Small intestine (tissue), 7 donors: ENCODE measurements at regions not wholly inside any gene's neighbourhood (a gene's known extent, or its start where the extent isn't known, plus 50 kb on each side); places are given as distances from the start of the nearest gene placed in this dataset.
"Not testable (repeated sequence)": the region's sequence is repeated elsewhere in the genome, so short reads cannot be mapped to it uniquely, and the experiment has no call there.

Experiments
- DNase-seq, 2 donors: peaks; one replicate each; pipeline versions ENCODE4 v3.0.0 to v3.0.0-alpha.2; 2013
- FAIRE-seq: peaks from 2 replicates; lab custom pipeline; 2012; peaks lifted over from hg19 to GRCh38; lab: Jason Lieb, UNC
- H3K27ac ChIP-seq, 3 donors: one replicate each; pipeline ENCODE4 v1.5.1; 2013; ENCODE audit warnings: low read length in 2 of 3, mild to moderate bottlenecking in 2 of 3, control low read depth in 1 of 3, inconsistent platforms in 1 of 3, low read depth in 1 of 3, moderate library complexity in 1 of 3
- H3K27me3 ChIP-seq, 3 donors: one replicate each; pipeline ENCODE4 v1.6.1; 2013; ENCODE audit warnings: low read length in 3 of 3, inconsistent platforms in 1 of 3; ENCODE audit not compliant: control insufficient read depth in 3 of 3, insufficient read depth in 3 of 3
- H3K36me3 ChIP-seq, 3 donors: one replicate each; pipeline ENCODE4 v1.6.1; 2013; ENCODE audit warnings: low read length in 3 of 3, inconsistent platforms in 1 of 3, low read depth in 1 of 3, mild to moderate bottlenecking in 1 of 3, moderate library complexity in 1 of 3; ENCODE audit not compliant: control insufficient read depth in 3 of 3, insufficient read depth in 2 of 3
- H3K4me1 ChIP-seq, 3 donors: one replicate each; pipeline ENCODE4 v1.6.1; 2013; ENCODE audit warnings: low read length in 2 of 3, inconsistent platforms in 1 of 3, low read depth in 1 of 3, mild to moderate bottlenecking in 1 of 3, moderate library complexity in 1 of 3; ENCODE audit not compliant: control insufficient read depth in 3 of 3, insufficient read depth in 2 of 3
- H3K4me3 ChIP-seq, 3 donors: one replicate each; pipeline ENCODE4 v1.5.1; 2013; ENCODE audit warnings: low read length in 3 of 3, control low read depth in 1 of 3, inconsistent platforms in 1 of 3, low read depth in 1 of 3, mild to moderate bottlenecking in 1 of 3, moderate library complexity in 1 of 3
- H3K9me3 ChIP-seq, 2 donors: one replicate each; pipeline ENCODE4 v1.6.1; 2013; ENCODE audit warnings: low read depth in 1 of 2, low read length in 1 of 2; ENCODE audit not compliant: control insufficient read depth in 2 of 2, insufficient read depth in 1 of 2
- WGBS, 3 donors: extraction: QIAGEN DNeasy Blood & Tissue Kit; methylation state at CpG; one replicate each; pipeline ENCODE4 v1.1.7; 2013; 5-methylcytosine and 5-hydroxymethylcytosine counted together
- donor health status: healthy with polysubstance abuse.
- donor health status: control.
- donor health status: control.
- donor health status: Bipolar disorder and iron deficiency.
- donor health status: healthy.

- H3K9me3 ChIP-seq = no peaks in the 10 kb centered on the region
- no peaks in the 10 kb centered on the region for H3K4me1 ChIP-seq
- H3K27me3 ChIP-seq = no peaks in the 10 kb centered on the region
- WGBS, 3 donors = 64 to 73% (median 70%) methylated on average over 4 of the region's 4 CpGs
- FAIRE-seq (no peak), DNase-seq (no peak)
- H3K4me3 ChIP-seq = no peak overlapping the region
- H3K27ac ChIP-seq = no peak overlapping the region
- no peaks in the 10 kb centered on the region for H3K36me3 ChIP-seq
Observed at GRCh38 chr16:24652209-24652712, 77.2 kb upstream of the TNRC6A start.

GRCh38 chr16:24652803-24653202 lies 76.6 kb upstream of the TNRC6A start:
- Histone ChIP-seq H3K9me3 (no peaks in the 10 kb centered on the region), H3K27me3 (no peaks in the 10 kb centered on the region), H3K27ac (no peak overlapping the region), H3K4me1 (no peaks in the 10 kb centered on the region), H3K4me3 (no peak overlapping the region), H3K36me3 (no peaks in the 10 kb centered on the region)
- WGBS, 3 donors = 13 to 33% (median 32%) methylated on average over 1 of the region's 1 CpG
- FAIRE-seq (no peak), DNase-seq (no peak)

GRCh38 chr16:24653725-24654124 lies 75.7 kb upstream of the TNRC6A start:
- DNase-seq = no peak
- no peaks in the 10 kb centered on the region for H3K27me3 ChIP-seq
- no peak for FAIRE-seq
- no peaks in the 10 kb centered on the region for H3K36me3 ChIP-seq
- no peak overlapping the region for H3K27ac ChIP-seq
- no peak overlapping the region for H3K4me3 ChIP-seq
- no peaks in the 10 kb centered on the region for H3K9me3 ChIP-seq
- 73 to 86% (median 79%) methylated on average over 4 of the region's 4 CpGs for WGBS, 3 donors
- no peaks in the 10 kb centered on the region for H3K4me1 ChIP-seq

- not testable (repeated sequence) for H3K9me3 ChIP-seq, H3K4me3 ChIP-seq, DNase-seq, H3K27me3 ChIP-seq, FAIRE-seq, H3K36me3 ChIP-seq, H3K27ac ChIP-seq, H3K4me1 ChIP-seq
- WGBS, 3 donors = 89 to 95% (median 94%) methylated on average over 5 of the region's 5 CpGs
Observed at GRCh38 chr16:24665942-24666341, 63.5 kb upstream of the TNRC6A start.

GRCh38 chr16:24667244-24667764 lies 62.1 kb upstream of the TNRC6A start:
- DNase-seq = no peak
- Histone ChIP-seq H3K36me3 (no peaks in the 10 kb centered on the region), H3K27me3 (peaks cover 0 to 7% (median 7%) of the 10 kb centered on the region in 3 donors), H3K9me3 (no peaks in the 10 kb centered on the region), H3K4me1 (no peaks in the 10 kb centered on the region), H3K4me3 (no peak overlapping the region), H3K27ac (no peak overlapping the region)
- FAIRE-seq = no peak
- WGBS, 3 donors = 65 to 83% (median 73%) methylated on average over 4 of the region's 4 CpGs

- peak overlapping the region in 1 of 3 donors; percentile 12 for H3K27ac ChIP-seq
- no peaks in the 10 kb centered on the region for H3K4me1 ChIP-seq
- DNase-seq (no peak), FAIRE-seq (no peak)
- H3K4me3 ChIP-seq = no peak overlapping the region
- WGBS, 3 donors = 50 to 72% (median 64%) methylated on average over 9 of the region's 9 CpGs
- H3K36me3 ChIP-seq = no peaks in the 10 kb centered on the region
- H3K27me3 ChIP-seq = peaks cover 0 to 7% (median 7%) of the 10 kb centered on the region in 3 donors
- H3K9me3 ChIP-seq = no peaks in the 10 kb centered on the region
Observed at GRCh38 chr16:24668481-24669061, 60.9 kb upstream of the TNRC6A start.

- peaks cover 0 to 7% (median 7%) of the 10 kb centered on the region in 3 donors for H3K27me3 ChIP-seq
- no peak overlapping the region for H3K4me3 ChIP-seq
- no peaks in the 10 kb centered on the region for H3K9me3 ChIP-seq
- DNase-seq (peak in 1 of 2 donors; percentile 27), FAIRE-seq (no peak)
- H3K27ac ChIP-seq = peak overlapping the region in 1 of 3 donors; percentile 42
- WGBS, 3 donors = 23 to 32% (median 26%) methylated on average over 22 of the region's 22 CpGs
- no peaks in the 10 kb centered on the region for H3K4me1 ChIP-seq
- no peaks in the 10 kb centered on the region for H3K36me3 ChIP-seq
Observed at GRCh38 chr16:24670623-24671454, 58.6 kb upstream of the TNRC6A start.

GRCh38 chr16:24671455-24671954 lies 57.9 kb upstream of the TNRC6A start:
- DNase-seq (no peak), FAIRE-seq (no peak)
- Histone ChIP-seq H3K4me1 (no peaks in the 10 kb centered on the region), H3K27me3 (peaks cover 0 to 7% (median 7%) of the 10 kb centered on the region in 3 donors), H3K36me3 (no peaks in the 10 kb centered on the region), H3K9me3 (no peaks in the 10 kb centered on the region), H3K27ac (no peak overlapping the region), H3K4me3 (no peak overlapping the region)
- 87 to 90% (median 87%) methylated on average over 10 of the region's 10 CpGs for WGBS, 3 donors
